K562 (cell line): ENCODE measurements at regions not wholly inside any gene's neighbourhood (a gene's known extent, or its start where the extent isn't known, plus 50 kb on each side); places are given as distances from the start of the nearest gene placed in this dataset.
A peak's percentile ranks its signal among the peaks of the same experiment; 100 is the strongest.

Source experiments
- BHLHE40 ChIP-seq: IDR thresholded peaks from 2 replicates; pipeline ENCODE4 v1.6.1; 2011; ENCODE audit warnings: low read length, improper control_type of control experiment
- CEBPB ChIP-seq: fragments of 450-650 bp; IDR thresholded peaks from 2 replicates; pipeline ENCODE4 v1.6.1; 2016; ENCODE audit warnings: missing genetic modification characterization, missing compliant biosample characterization
- CTBP1 ChIP-seq: fragments of 450-650 bp; IDR thresholded peaks from 2 replicates; pipeline ENCODE4 v1.6.1; 2016; ENCODE audit warnings: borderline replicate concordance
- FOSL1 ChIP-seq: fragments of 200-800 bp; sonication (Bioruptor generic); conservative IDR thresholded peaks from 2 replicates; pipeline ENCODE4 v1.6.1; 2016; ENCODE audit warnings: missing genetic modification characterization, missing compliant biosample characterization
- HNRNPLL ChIP-seq: fragments of 200-400 bp; formaldehyde crosslinking; IDR thresholded peaks from 2 replicates; pipeline ENCODE4 v1.6.1; 2017; ENCODE audit warnings: low read length, low read depth, mild to moderate bottlenecking; ENCODE audit not compliant: poor library complexity, severe bottlenecking
- IRF2 ChIP-seq: sonication (generic); formaldehyde crosslinking; IDR thresholded peaks from 2 replicates; pipeline ENCODE4 v1.8.1; 2022; ENCODE audit warnings: mild to moderate bottlenecking, missing genetic modification reagents
- KAT2B ChIP-seq: IDR thresholded peaks from one replicate; pipeline ENCODE4 v1.6.1; 2012; ENCODE audit warnings: low read depth, mild to moderate bottlenecking, control low read depth, inconsistent platforms, low read length, moderate library complexity
- MAFF ChIP-seq: IDR thresholded peaks from 2 replicates; pipeline ENCODE4 v1.6.1; 2012; ENCODE audit warnings: low read length, improper control_type of control experiment
- MYBL2 ChIP-seq, 2 experiments: fragments of 450-650 bp in 1 of 2; sonication (generic) in 1 of 2; formaldehyde crosslinking in 1 of 2; IDR thresholded peaks; 2 replicates each; pipeline versions ENCODE4 v1.6.1 to v1.8.1; 2017 to 2022; ENCODE audit warnings: borderline replicate concordance in 1 of 2, inconsistent platforms in 1 of 2, low read depth in 1 of 2, mild to moderate bottlenecking in 1 of 2, missing genetic modification reagents in 1 of 2, moderate library complexity in 1 of 2
- MYC ChIP-seq, 2 experiments: fragments of 250-450 bp in 1 of 2; sonication (Bioruptor Pico) in 1 of 2; IDR thresholded peaks; 2 replicates each; pipeline versions ENCODE4 v1.5.1 to v1.6.1; 2012 to 2021; ENCODE audit warnings: low read depth in 2 of 2, borderline replicate concordance in 1 of 2, improper control_type of control experiment in 1 of 2, low read length in 1 of 2, mild to moderate bottlenecking in 1 of 2, moderate library complexity in 1 of 2
- NEUROD1 ChIP-seq: fragments of 150-350 bp; IDR thresholded peaks from 2 replicates; pipeline ENCODE4 v1.6.1; 2014; ENCODE audit warnings: borderline replicate concordance, low read length, low read depth; ENCODE audit not compliant: partially characterized antibody
- NR4A1 ChIP-seq, 2 experiments: fragments of 250-450 bp in 1 of 2; fragments of 450-650 bp in 1 of 2; sonication (Bioruptor Pico) in 1 of 2; IDR thresholded peaks; 2 replicates each; pipeline versions ENCODE4 v1.4.0 to v1.6.1; 2016 to 2020; ENCODE audit warnings: mild to moderate bottlenecking in 2 of 2, missing compliant biosample characterization in 1 of 2, missing genetic modification characterization in 1 of 2, moderate library complexity in 1 of 2
- PHF8 ChIP-seq: fragments of 200-600 bp; sonication (generic); IDR thresholded peaks from 2 replicates; pipeline ENCODE4 v1.6.1; 2012; ENCODE audit warnings: mixed run types, mild to moderate bottlenecking, inconsistent platforms, low read length, moderate library complexity, borderline replicate concordance
- POLR3A ChIP-seq: IDR thresholded peaks from 2 replicates; pipeline ENCODE4 v1.6.1; 2011; ENCODE audit warnings: borderline replicate concordance, mild to moderate bottlenecking, moderate library complexity; ENCODE audit not compliant: insufficient read length, insufficient read depth; ENCODE audit errors: extremely low read depth
- SP1 ChIP-seq: sonication (generic); formaldehyde crosslinking; IDR thresholded peaks from 2 replicates; pipeline ENCODE4 v1.8.1; 2022; ENCODE audit warnings: mild to moderate bottlenecking, missing genetic modification reagents
- THRAP3 ChIP-seq: fragments of 450-650 bp; IDR thresholded peaks from 2 replicates; pipeline ENCODE4 v1.6.1; 2016; ENCODE audit warnings: mild to moderate bottlenecking, inconsistent platforms, borderline replicate concordance
- XRCC5 ChIP-seq: fragments of 200-400 bp; formaldehyde crosslinking; IDR thresholded peaks from 2 replicates; pipeline ENCODE4 v1.6.1; 2017; ENCODE audit warnings: low read depth, mild to moderate bottlenecking, low read length
- YBX1 ChIP-seq: fragments of 450-650 bp; IDR thresholded peaks from 2 replicates; pipeline ENCODE4 v1.7.1; 2016; ENCODE audit warnings: mild to moderate bottlenecking
- TF ChIP-seq, protein P1 (sequence below), 3 experiments: fragments of 200-800 bp in 1 of 3; fragments of 250-450 bp in 1 of 3; fragments of 450-650 bp in 1 of 3; sonication (Bioruptor Pico) in 1 of 3; sonication (Bioruptor generic) in 1 of 3; formaldehyde crosslinking in 1 of 3; IDR thresholded peaks; 2 replicates each; pipeline versions ENCODE4 v1.6.1 to v1.8.0; 2016 to 2022; ENCODE audit warnings: mild to moderate bottlenecking in 2 of 3, missing genetic modification characterization in 2 of 3, missing compliant biosample characterization in 1 of 3, moderate library complexity in 1 of 3
- TF ChIP-seq, protein P2 (sequence below), 2 experiments: fragments of 450-650 bp; IDR thresholded peaks; 2 replicates each; pipeline ENCODE4 v1.6.1; 2016

DNA sequence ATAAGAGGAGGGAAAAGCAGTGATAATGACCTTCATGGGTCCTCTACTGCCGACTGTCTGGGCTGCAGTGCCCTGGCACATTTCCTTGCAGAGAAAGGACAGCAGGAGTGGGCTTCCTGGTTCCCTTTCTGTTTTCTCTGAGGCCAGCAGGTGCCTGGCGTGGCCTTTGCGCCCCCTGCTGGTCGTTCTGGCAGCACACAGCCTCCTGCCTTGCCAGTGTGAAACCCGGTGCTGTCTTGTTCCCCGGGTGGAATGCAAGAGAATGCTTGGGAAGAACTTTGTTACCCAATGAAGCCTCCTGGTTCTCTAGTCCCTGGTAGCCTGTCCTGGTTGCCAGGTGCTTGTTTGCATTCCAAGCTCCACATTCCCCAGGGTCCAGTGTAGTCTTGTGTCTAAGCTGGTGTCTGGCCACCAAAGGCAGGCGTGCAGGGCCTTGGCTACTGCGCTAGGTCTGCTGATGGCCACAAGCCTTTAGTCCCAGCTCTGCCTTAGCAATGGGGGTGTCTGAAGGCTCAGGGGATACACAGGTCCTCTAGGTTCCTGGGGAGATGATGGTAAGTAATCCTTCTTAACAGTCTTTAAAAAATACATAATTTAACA, 1392.4 kb upstream of the TMEM132C start (continued):
- TF ChIP-seq NR4A1 (CRISPR knock-in tag; IDR thresholded peaks at IDR 0.05) (no peak), NR4A1 (tag; IDR thresholded peaks at IDR 0.05) (no peak), HNRNPLL (no peak), NEUROD1 (no peak), PHF8 (no peak), POLR3A (no peak), KAT2B (no peak), CTBP1 (no peak), CEBPB (no peak), BHLHE40 (0 out of 2 replicates have a peak, but pooled peaks have one; percentile 18), MAFF (no peak), FOSL1 (tag) (no peak), YBX1 (no peak), XRCC5 (0 out of 2 replicates have a peak, but pooled peaks have one; percentile 26), SP1 (CRISPR knock-in tag) (0 out of 2 replicates have a peak, but pooled peaks have one; percentile 22), THRAP3 (no peak), MYBL2 (IDR thresholded peaks at IDR 0.05; ENCODE audit: low read depth) (no peak), MYBL2 (CRISPR knock-in tag; IDR thresholded peaks at IDR 0.05; ENCODE audit: borderline replicate concordance) (no peak), MYC (IDR thresholded peaks at IDR 0.05; ENCODE audit: low read depth, low read length) (0 out of 2 replicates have a peak, but pooled peaks have one; percentile 41), MYC (CRISPR knock-in tag; IDR thresholded peaks at IDR 0.05; ENCODE audit: borderline replicate concordance, low read depth) (no peak), IRF2 (CRISPR knock-in tag) (no peak)
- TF ChIP-seq, protein P1, sequence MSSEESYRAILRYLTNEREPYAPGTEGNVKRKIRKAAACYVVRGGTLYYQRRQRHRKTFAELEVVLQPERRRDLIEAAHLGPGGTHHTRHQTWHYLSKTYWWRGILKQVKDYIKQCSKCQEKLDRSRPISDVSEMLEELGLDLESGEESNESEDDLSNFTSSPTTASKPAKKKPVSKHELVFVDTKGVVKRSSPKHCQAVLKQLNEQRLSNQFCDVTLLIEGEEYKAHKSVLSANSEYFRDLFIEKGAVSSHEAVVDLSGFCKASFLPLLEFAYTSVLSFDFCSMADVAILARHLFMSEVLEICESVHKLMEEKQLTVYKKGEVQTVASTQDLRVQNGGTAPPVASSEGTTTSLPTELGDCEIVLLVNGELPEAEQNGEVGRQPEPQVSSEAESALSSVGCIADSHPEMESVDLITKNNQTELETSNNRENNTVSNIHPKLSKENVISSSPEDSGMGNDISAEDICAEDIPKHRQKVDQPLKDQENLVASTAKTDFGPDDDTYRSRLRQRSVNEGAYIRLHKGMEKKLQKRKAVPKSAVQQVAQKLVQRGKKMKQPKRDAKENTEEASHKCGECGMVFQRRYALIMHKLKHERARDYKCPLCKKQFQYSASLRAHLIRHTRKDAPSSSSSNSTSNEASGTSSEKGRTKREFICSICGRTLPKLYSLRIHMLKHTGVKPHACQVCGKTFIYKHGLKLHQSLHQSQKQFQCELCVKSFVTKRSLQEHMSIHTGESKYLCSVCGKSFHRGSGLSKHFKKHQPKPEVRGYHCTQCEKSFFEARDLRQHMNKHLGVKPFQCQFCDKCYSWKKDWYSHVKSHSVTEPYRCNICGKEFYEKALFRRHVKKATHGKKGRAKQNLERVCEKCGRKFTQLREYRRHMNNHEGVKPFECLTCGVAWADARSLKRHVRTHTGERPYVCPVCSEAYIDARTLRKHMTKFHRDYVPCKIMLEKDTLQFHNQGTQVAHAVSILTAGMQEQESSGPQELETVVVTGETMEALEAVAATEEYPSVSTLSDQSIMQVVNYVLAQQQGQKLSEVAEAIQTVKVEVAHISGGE (CRISPR knock-in tag; IDR thresholded peaks at IDR 0.05) = no peak
- TF ChIP-seq, protein P2, sequence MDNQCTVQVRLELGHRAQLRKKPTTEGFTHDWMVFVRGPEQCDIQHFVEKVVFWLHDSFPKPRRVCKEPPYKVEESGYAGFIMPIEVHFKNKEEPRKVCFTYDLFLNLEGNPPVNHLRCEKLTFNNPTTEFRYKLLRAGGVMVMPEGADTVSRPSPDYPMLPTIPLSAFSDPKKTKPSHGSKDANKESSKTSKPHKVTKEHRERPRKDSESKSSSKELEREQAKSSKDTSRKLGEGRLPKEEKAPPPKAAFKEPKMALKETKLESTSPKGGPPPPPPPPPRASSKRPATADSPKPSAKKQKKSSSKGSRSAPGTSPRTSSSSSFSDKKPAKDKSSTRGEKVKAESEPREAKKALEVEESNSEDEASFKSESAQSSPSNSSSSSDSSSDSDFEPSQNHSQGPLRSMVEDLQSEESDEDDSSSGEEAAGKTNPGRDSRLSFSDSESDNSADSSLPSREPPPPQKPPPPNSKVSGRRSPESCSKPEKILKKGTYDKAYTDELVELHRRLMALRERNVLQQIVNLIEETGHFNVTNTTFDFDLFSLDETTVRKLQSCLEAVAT (IDR thresholded peaks at IDR 0.05) = no peak
